AG04450 (cell line): ENCODE measurements at regions not wholly inside any gene's neighbourhood (a gene's known extent, or its start where the extent isn't known, plus 50 kb on each side); places are given as distances from the start of the nearest gene placed in this dataset.

Experiments used
- CTCF ChIA-PET: fragments of 300-600, 350-600 bp; formaldehyde crosslinking; extraction: SDS; loops from one replicate; lab custom pipeline; 2022; ENCODE audit warnings: antibody characterized with exemption, inconsistent platforms; lab: Charles Lee
- POLR2A ChIA-PET: fragments of 350-600 bp; formaldehyde crosslinking; extraction: SDS; loops from one replicate; lab custom pipeline; 2021; ENCODE audit warnings: antibody characterized with exemption, inconsistent platforms; lab: Yijun Ruan, JAX
- DNase-seq: peaks from one replicate; pipeline ENCODE4 v3.0.0-alpha.2; 2011; ENCODE audit warnings: low read depth, low spot score
- H3K27ac ChIP-seq: one replicate; pipeline ENCODE4 v1.5.1; 2012; ENCODE audit warnings: low read depth, low read length, control low read depth
- H3K27me3 ChIP-seq: one replicate; pipeline ENCODE4 v1.6.0; 2012; ENCODE audit warnings: low read length; ENCODE audit not compliant: control insufficient read depth, insufficient read depth
- H3K4me3 ChIP-seq: 2 replicates; pipeline ENCODE4 v1.5.1; 2011; ENCODE audit warnings: mild to moderate bottlenecking, low read depth, low read length, control low read depth
- H3K9me3 ChIP-seq: 2 replicates; pipeline ENCODE4 v1.5.1; 2012; ENCODE audit warnings: low read length; ENCODE audit not compliant: control insufficient read depth, insufficient read depth
- TF ChIP-seq, protein P1 (sequence below): IDR thresholded peaks from 2 replicates; pipeline ENCODE4 v1.5.1; 2011; ENCODE audit warnings: low read depth, low read length, control low read depth, inconsistent platforms

DNA sequence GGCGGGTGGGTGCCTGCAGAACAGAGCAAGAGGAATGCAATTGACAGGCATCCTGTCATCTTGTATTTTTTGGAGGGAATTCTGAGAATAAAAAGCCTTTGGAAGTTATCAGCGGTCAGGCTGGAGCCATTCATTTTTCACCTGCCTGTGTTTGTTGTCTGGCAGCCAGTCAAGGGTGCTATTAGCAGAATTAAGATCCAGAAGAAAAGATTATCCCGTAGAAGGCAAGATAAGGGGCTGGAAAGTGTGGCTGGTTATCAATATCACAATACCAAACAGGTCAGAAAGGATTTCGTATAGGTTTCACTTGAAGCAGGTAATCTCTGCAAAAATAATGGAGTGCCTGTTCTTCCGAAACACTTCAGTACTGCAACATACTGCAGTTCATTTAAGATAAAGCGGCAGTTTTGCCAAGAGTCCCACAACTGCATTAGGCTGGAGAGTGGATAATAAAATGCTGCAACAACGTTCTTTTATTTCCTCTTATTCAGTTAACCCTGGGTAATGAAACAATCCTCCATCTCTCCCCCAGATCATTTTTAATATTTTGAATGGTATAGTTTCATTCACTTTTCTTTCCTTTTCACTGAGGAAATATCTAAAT is 171.2 kb upstream of the CDKN3 start:
- CTCF ChIA-PET = interaction anchor here (1.0 kb wide), 1 partner anchor 51 kb away, joined by 3 read pairs; no protein-coding TSS in a partner anchor

DNA sequence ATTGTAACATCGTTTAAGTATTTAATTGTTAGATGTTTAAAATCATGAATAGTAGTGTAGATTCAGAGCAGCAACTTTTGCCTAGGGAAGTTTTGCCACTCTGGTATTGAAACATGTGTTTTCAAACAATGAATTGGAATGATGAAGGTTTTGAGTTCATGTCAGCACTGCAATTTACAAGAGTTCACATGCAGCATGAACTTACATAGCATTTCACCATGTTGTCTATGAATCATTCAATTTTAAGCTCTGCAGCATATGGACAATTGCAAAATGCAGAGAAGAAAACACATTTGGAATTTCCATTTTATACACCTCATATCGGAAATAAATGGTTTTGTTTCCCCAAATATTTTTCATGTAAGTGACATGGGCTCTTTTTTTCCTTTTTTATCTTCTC is 170.7 kb upstream of the CDKN3 start:
- no peak overlapping the region for H3K4me3 ChIP-seq
- no peaks in the 10 kb centered on the region for H3K9me3 ChIP-seq
- DNase-seq = no peak
- H3K27me3 ChIP-seq = peaks cover 11% of the 10 kb centered on the region
- TF ChIP-seq, protein P1, sequence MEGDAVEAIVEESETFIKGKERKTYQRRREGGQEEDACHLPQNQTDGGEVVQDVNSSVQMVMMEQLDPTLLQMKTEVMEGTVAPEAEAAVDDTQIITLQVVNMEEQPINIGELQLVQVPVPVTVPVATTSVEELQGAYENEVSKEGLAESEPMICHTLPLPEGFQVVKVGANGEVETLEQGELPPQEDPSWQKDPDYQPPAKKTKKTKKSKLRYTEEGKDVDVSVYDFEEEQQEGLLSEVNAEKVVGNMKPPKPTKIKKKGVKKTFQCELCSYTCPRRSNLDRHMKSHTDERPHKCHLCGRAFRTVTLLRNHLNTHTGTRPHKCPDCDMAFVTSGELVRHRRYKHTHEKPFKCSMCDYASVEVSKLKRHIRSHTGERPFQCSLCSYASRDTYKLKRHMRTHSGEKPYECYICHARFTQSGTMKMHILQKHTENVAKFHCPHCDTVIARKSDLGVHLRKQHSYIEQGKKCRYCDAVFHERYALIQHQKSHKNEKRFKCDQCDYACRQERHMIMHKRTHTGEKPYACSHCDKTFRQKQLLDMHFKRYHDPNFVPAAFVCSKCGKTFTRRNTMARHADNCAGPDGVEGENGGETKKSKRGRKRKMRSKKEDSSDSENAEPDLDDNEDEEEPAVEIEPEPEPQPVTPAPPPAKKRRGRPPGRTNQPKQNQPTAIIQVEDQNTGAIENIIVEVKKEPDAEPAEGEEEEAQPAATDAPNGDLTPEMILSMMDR = no peak
- POLR2A ChIA-PET = no interaction called here
- CTCF ChIA-PET = no interaction called here
- no peak overlapping the region for H3K27ac ChIP-seq

More for the DNA sequence above, 171.2 kb upstream of the CDKN3 start:
- POLR2A ChIA-PET = no interaction called here
- peaks cover 11% of the 10 kb centered on the region for H3K27me3 ChIP-seq
- TF ChIP-seq, protein P1 = no peak
- no peak for DNase-seq
- H3K27ac ChIP-seq = no peak overlapping the region
- no peak overlapping the region for H3K4me3 ChIP-seq
- no peaks in the 10 kb centered on the region for H3K9me3 ChIP-seq

DNA sequence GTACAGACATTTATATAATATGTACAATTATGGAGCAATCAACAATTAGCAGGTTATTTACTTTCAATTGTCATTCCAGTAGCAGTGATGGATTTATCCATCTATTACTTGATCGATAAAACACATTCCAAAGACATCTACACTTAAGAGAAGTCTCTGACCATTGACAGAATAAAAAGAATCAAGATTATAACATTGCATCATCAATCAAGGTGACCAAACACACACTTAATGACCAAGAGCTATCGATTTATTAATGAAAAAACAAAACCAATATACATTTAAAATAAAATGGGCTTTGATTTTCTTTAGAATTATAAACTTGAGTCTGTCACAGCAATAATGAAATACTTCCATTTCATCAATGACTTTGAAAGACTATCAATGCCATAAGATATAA is 170.2 kb upstream of the CDKN3 start:
- TF ChIP-seq, protein P1 = no peak
- CTCF ChIA-PET = no interaction called here
- Histone ChIP-seq H3K27ac (no peak overlapping the region), H3K4me3 (no peak overlapping the region), H3K9me3 (no peaks in the 10 kb centered on the region), H3K27me3 (peaks cover 8% of the 10 kb centered on the region)
- DNase-seq = no peak
- POLR2A ChIA-PET = no interaction called here

DNA sequence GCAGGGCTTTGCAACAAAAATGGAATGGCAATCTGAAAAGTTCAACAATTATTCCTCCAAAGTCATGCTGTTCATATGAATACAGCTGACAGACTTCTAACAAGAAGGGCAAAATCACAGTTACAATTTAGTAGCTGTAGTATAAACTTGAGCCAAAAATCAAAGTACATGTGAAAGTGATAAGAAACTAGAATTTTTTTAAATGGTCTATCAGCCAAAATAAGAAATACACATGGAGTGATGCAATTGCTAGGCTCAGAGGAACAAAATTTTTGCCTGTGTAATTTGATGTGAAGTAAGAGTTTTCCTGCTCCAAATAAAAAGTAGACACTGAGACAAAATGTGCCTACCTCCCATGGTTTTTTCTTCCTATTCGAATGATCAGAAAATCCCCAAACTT is 167.7 kb upstream of the CDKN3 start:
- no peaks in the 10 kb centered on the region for H3K9me3 ChIP-seq
- H3K27me3 ChIP-seq = no peaks in the 10 kb centered on the region
- TF ChIP-seq, protein P1 = no peak
- ChIA-PET POLR2A (no interaction called here), CTCF (no interaction called here)
- no peak overlapping the region for H3K4me3 ChIP-seq
- H3K27ac ChIP-seq = no peak overlapping the region
- no peak for DNase-seq

DNA sequence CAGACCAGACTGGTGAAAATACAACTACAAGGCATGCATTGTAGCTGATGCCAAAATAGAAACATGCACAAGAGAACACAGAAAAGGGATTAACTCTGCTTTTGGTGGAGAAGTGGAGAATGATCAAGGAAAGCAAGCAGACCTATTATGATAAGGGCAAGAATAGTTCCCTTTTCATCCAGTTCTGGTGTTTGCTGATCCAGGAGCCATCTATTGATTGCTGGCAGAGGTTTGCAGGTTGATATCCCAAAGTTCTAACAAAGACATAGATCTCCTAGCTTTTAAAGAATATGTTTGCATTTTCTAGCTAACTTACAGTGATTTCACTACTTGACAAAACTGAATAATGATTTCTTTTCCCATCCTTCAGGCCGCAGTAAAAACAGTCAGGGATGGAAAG is 166.2 kb upstream of the CDKN3 start:
- ChIA-PET CTCF (no interaction called here), POLR2A (no interaction called here)
- no peaks in the 10 kb centered on the region for H3K9me3 ChIP-seq
- no peak for DNase-seq
- H3K4me3 ChIP-seq = no peak overlapping the region
- TF ChIP-seq, protein P1 = no peak
- H3K27me3 ChIP-seq = no peaks in the 10 kb centered on the region
- H3K27ac ChIP-seq = no peak overlapping the region
